ENCODE measurements at regions not wholly inside any gene's neighbourhood (a gene's known extent, or its start where the extent isn't known, plus 50 kb on each side); places are given as distances from the start of the nearest gene placed in this dataset.

- CTCF ChIA-PET (ENCODE audit: low intra/inter-chr PET ratio, low total read pairs) = no interaction called here
- no peak overlapping the region for H3K4me3 ChIP-seq (replicated peaks in 1 of 3; ENCODE audit: insufficient read depth in 1 of 3, low read depth in 2 of 3, low read length in 3 of 3)
- in situ Hi-C loops (cut with HindIII; ENCODE audit: extremely low pct_ligation_motif_present, low pct_unique_long_range_greater_than_20kb) (no loop called here), intact Hi-C loops (cut with micrococcal nuclease; ENCODE audit: unreplicated experiment) (no loop called here)
- no peaks in the 10 kb centered on the region for H3K79me2 ChIP-seq (ENCODE audit: insufficient read depth, low read length)
- H3K36me3 ChIP-seq (replicated peaks in 1 of 2; ENCODE audit: control insufficient read depth in 1 of 2, insufficient read depth in 2 of 2, low read length in 2 of 2) = no peaks in the 10 kb centered on the region
- no peaks in the 10 kb centered on the region for H4K20me1 ChIP-seq (ENCODE audit: insufficient read depth, low read length)
- no peak overlapping the region for H2AFZ ChIP-seq (ENCODE audit: low read length)
- TF ChIP-seq KLF11 (CRISPR knock-in tag; IDR thresholded peaks at IDR 0.05) = no peak
- TF ChIP-seq HMG20B (CRISPR knock-in tag; conservative IDR thresholded peaks at IDR 0.05) = no peak
- no peak for TF ChIP-seq ZNF678 (CRISPR knock-in tag; IDR thresholded peaks at IDR 0.05)
- TF ChIP-seq ZNF18 (CRISPR knock-in tag; IDR thresholded peaks at IDR 0.05; ENCODE audit: insufficient replicate concordance) = no peak
- TF ChIP-seq ZNF674 (CRISPR knock-in tag; IDR thresholded peaks at IDR 0.05; ENCODE audit: low read depth) = no peak
- no peak for TF ChIP-seq ZNF572 (CRISPR knock-in tag; IDR thresholded peaks at IDR 0.05)
- TF ChIP-seq REL (CRISPR knock-in tag; conservative IDR thresholded peaks at IDR 0.05) = no peak
- no peak for TF ChIP-seq ARNT (IDR thresholded peaks at IDR 0.05)
- no peak for TF ChIP-seq ZFYVE20 (CRISPR knock-in tag; IDR thresholded peaks at IDR 0.05; ENCODE audit: borderline replicate concordance, low read depth)
- no peak for TF ChIP-seq KLF9 (CRISPR knock-in tag; IDR thresholded peaks at IDR 0.05; ENCODE audit: low read depth)
- no peak for TF ChIP-seq RFX1 (IDR thresholded peaks at IDR 0.05)
- no peak for TF ChIP-seq NCOA1 (CRISPR knock-in tag; IDR thresholded peaks at IDR 0.05)
- no peak for TF ChIP-seq HES4 (CRISPR knock-in tag; IDR thresholded peaks at IDR 0.05; ENCODE audit: borderline replicate concordance)
- TF ChIP-seq PREB (CRISPR knock-in tag; IDR thresholded peaks at IDR 0.05) = no peak
- H3K27me3 ChIP-seq (ENCODE audit: control insufficient read depth in 1 of 2, insufficient read depth in 2 of 2, low read length in 2 of 2) = no peaks in the 10 kb centered on the region
- H3K4me1 ChIP-seq (ENCODE audit: insufficient read depth, low read length) = no peaks in the 10 kb centered on the region
- no TSS peak for BruUV-seq (replicated peaks)
- H3K27ac ChIP-seq (ENCODE audit: extremely low read length, insufficient read depth, low read length) = no peak overlapping the region
- no peak for ATAC-seq
- no peak for DNase-seq (ENCODE audit: low spot score)
- no peak for FAIRE-seq
- H3K9ac ChIP-seq (ENCODE audit: insufficient read depth, low read depth, low read length) = no peak overlapping the region
- H3K9me3 ChIP-seq (ENCODE audit: low read length) = no peaks in the 10 kb centered on the region
- no peak overlapping the region for H3K4me2 ChIP-seq (ENCODE audit: low read depth, low read length)
- POLR2A ChIA-PET = no interaction called here
These were observed 250.2 kb upstream of the GRIP1 start for GRCh38 chr12:66929121-66929520.

Data from HepG2 (cell line).